ENCODE measurements at regions not wholly inside any gene's neighbourhood (a gene's known extent, or its start where the extent isn't known, plus 50 kb on each side); places are given as distances from the start of the nearest gene placed in this dataset.
"Not testable (repeated sequence)": the region's sequence is repeated elsewhere in the genome, so short reads cannot be mapped to it uniquely, and the experiment has no call there.

DNA sequence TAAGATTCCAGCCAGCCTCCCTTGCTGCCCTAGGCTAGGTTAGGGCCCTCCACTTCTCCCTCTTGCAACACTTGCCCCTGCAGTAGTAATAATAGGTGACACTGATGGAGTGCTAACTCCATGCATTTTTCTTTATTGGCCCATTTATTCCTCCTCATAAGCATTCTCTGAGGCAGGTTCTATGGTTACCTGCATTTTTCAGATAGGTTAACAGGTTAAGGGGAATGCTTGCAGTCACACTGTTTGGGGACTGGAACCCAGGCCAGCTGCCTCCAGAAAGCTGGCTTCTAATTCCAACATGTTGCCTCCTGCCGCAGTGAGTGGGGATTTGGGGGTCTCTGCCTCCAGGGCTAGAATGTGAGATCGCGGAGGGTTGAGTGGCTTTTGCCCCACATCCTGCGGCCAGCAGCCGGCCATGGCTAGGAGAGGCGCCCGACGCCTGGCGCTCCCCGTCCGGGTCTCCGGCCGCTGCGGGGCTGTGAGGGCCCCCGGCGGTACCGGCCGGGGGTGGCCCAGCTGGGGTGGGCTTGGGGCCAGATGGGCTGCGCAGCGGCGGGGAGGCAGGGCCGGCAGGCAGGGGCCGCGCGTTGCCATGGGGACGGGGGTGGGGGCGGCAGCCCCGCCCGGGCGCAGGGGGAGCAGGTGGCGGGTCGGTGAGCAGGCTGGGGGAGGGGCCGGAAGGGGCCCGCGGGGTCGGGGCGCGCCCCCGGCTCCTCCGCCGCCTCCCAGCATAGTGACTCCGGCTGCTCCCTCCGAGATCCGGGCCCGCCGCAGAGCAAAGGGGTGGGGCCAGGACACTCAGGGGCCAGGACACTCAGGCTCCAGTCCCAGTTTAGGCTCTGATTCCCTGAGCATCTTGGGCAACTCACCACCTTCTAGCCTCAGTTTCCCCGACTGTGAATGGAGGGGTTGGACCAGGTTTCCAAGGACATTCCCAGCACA is 68.4 kb upstream of the SSBP3 start:
- no peak for DNase-seq (ENCODE audit: low read depth)

DNA sequence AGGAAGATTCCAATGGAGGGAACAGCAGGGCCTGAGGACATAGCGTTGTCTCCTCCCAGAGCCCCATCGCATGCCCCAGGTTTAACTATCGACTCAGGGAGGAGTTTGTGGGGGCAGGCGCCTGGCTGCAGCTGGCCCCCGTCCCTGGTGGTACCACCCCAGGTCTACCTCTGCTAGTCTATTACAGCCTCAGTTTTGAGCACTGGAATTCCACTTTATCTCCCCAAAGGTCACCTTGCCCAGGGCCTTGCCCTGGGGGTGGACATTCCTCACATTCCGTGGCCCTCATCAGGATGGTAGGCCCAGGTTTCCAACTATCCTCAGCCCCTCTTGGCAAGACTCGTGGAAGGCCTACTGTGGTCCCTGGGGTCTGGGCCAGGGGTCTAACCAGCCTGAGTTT is 65.4 kb upstream of the SSBP3 start:
- no peak for DNase-seq (ENCODE audit: low read depth)

DNA sequence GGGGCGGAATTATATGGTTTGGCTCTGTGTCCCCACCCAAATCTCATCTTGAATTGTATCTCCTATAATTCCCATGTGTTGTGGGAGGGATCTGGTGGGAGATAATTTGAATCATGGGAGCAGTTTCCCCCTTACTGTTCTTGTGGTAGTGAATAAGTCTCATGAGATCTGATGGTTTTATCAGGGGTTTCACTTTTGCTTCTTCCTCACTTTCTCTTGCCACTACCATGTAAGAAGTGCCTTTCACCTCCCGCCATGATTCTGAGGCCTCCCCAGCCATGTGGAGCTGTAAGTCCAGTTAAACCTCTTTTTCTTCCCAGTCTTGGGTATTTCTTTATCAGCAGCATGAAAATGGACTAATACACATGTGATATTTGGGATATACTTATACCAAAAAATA is 63.2 kb upstream of the SSBP3 start:
- DNase-seq (ENCODE audit: low read depth): not testable (repeated sequence)

DNA sequence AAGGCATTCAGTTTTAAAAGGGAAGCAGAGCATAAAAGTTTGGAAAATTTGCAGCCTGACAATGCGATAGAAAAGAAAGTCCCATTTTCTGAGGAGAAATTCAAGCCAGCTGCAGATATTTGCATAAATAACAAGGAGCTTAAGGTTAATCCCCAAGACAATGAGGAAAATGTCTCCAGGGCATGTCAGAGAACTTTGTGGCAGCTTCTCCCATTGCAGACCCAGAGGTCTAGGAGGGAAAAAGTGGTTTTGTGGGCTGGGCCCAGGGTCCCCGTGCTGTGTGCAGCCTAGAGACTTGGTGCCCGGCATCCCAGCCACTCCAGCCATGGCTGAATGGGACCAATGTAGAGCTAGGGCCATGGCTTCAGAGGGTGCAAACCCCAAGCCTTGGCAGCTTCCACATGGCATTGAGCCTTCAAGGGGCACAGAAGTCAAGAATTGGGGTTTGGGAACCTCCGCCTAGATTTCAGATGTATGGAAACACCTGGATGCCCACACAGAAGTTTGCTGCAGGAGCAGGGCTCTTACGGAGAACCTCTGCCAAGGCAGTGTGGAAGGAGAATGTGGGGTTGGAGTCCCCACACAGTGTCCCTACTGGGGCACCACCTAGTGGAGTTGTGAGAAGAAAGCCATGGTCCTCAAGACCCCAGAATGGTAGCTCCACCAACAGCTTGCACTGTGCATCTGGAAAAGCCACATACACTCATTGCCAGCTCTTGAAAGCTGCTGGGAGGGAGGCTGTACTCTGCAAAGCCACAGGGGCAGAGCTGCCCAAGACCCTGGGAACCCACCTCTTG is 62.3 kb upstream of the SSBP3 start:
- not testable (repeated sequence) for DNase-seq (ENCODE audit: low read depth)

DNA sequence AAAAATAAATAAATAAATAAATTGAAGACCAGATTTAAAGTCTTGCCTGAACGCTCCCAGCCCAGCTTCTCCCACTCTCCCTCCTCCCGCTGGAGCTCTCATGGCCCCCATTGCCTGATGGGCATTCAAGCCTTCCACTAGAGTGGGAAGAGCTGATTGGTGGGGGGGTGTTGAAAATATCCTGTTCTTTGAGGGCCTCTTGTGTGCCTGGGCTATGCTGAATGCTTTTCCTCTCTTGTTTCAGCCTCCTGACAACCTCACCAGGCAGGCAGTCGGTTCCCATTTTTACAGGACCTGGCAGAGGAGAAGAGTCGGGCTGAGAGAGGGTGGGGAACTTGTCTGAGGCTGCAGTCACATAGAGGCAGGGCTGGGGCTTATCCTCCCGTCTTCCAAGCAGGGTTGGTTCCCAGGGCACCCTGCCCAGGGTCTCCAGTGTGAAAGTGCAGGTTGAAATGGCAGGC is 59.2 kb upstream of the SSBP3 start:
- no peak for DNase-seq (ENCODE audit: low read depth)

DNA sequence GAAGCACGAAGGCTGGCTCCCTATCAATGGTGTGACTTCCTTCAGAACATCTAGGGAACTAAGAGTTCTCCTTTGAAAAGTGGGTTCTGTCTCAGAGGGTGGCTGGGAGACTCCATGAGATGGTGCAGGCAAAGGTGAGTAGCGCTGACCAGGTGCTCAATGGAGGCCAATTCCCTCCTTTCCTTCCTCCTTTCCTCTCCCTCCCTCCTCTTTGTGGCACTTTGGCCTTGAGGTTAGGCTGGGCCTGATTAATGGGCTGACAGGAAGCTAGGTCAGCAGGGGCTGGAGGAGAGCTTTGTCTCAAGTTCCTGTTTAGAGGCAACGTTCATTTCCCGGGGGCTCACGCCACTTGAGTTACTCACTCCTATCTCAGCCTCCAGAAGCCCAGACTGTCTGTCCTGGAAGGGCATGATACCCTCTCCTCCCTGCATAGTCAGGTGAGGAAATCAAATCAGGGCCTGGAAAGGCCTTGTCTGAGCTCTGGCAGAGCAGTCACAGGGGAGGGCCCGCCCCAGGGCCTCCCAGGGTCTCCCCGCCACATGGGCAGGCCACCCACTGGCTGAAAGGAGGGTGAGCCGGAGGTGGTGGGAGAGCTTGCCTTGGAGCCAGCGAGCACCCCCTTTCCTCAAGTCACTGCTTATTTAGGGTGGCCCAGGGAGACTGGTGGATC is 58.4 kb upstream of the SSBP3 start:
- DNase-seq (ENCODE audit: low read depth): no peak

DNA sequence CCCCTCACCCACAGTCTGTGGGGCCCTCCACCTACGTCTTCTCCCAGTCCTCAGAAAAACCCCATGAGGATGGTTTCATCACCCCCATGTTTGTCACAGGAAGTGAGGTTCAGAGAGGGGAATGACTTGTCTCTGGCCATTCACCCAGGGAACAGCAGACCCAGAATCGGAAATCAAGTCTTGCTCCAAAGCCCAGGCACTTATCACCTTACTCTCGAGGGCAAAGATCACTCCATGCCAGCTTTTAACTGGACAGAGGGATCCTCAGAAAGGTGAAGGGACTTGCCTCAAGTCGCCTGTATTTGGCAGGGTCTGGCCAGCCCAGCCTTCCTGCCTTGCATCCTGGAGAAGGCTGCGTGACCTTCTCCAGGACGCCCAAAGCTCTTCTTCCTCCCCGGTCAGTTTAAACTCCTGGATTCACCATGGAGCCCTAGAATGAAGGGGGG is 57.9 kb upstream of the SSBP3 start:
- no peak for DNase-seq (ENCODE audit: low read depth)

DNA sequence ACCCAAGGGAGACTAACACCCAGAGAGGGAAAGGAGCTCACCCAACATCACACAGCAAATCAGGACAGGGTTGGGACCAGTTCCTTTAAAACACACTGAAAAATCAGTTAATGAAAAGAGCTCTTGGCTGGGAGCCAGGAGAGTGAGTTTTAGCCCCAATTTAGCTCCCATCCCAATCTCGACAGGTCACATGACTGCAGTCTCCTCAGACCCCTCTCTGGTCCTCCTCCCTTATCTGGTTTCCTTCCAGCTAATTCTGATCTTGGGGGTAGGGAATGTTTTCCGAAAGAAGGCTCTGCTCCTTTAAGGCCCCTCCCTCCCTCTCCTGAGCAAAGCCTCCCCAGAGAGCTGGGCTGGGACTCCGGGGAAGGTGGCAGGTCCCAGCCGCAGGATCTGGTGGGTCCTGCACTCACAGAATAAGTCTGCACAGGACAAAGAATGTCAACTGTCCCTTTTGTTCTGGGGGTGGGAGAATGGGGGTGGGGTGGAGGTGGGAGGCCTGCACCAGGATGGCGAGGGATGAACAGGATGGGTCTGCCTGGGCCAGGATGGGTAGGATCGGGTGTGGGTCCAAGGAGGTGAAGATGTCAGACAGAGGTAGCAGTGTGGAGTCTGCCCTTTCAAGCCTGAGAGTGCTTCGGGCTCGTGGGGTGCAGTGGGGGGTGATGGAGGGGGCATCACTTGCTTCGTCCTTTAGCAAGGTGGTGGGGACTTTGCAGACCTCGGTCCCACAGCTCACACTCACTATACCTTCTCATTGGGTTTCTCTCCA is 57.3 kb upstream of the SSBP3 start:
- DNase-seq (ENCODE audit: low read depth): no peak

DNA sequence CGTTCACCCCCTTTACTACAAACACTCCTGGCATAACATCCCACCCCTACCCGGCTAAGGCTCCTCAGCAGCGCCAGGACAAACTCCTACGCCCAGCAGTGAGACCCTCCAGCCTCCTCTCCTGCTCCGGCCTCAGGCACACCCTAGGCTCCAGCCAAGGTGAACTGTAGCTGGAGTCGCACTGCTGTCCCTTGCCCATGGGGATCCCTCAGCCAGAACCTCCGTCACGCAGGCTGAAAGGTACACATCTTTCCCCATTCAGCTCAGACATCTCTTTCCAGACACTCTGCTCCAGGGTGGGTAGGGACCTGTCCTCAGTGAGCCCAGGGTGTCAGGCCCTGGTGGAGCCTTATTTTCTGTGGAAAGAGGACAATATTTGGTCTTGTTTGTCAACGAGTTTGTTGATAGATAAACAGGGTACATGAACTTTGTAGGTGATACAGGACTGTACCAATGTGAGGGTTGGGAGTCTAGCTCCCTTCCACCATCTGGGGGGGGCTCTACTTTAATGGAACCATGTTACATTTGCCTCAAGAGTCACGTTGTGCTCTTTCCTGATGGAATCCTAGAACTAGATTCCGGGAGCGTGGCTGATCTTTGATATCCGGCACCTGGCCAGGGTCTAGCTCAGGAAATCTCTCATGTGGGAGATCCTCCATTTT is 56.5 kb upstream of the SSBP3 start:
- DNase-seq (ENCODE audit: low read depth): no peak

DNA sequence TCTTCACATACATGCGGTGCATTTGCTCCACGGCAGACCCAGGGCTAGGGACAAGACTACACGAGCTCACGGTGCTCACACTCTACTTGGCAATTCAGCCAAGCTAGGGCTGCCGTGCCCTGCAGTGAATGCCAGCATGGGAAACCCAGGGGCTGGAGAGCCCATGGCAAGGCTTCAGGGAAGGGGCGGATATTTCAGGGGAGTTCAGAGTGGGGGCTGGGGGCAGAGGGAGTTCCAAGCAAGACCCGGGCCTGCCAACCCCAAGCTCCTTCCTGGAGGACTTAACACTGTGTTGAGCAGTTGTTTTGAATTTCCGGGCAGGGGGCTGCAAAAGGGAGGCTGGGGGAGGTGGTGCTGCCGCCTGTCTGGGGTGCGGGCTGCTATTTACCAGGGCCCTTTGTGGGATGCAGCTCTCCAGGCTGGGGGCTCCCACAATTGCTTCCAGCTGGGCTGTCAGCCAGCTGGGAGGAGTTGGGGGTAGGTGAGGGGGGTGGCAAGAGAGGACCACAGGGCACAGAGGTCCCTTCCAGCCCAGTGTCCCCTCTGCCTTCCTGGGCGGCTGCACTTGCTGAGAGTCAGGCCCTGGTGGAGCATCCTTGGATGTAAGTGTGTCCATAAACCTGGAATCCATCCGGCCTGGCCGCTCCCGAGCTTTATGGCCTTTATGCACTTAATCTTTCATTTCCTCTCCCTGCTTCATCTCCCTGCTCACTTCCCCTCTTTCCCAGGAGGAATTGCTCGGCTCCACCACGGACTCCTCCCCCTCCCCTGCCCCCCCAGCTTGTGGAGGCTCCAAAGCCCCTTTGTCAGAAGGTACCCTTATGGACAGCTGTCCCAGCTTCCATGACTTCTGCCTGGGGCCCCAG is 55.8 kb upstream of the SSBP3 start:
- no peak for DNase-seq (ENCODE audit: low read depth)

DNA sequence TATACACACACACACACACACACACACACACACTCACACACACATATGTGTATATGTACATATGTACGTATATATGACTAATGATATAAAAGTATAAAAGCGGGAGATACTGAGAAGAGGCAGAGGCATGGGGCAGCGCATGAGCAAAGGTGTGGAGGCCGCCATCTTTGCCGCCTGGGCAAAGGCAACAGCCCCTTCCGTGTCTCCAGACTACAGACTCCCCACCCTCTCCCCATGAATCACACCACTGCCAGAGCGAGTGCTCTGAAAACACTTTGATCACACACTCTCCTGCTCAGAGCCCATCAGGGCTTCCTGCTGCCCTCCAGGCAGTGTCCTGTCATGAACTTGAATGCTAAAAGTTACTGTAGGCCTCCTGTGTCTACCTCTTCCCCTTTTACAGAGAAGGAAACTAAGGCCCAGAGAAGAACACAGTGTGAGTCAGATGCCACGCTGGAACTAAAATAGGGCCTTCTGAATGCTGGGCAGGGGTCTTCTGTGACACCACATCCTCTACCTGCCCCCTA is 54.7 kb upstream of the SSBP3 start:
- no peak for DNase-seq (ENCODE audit: low read depth)

DNA sequence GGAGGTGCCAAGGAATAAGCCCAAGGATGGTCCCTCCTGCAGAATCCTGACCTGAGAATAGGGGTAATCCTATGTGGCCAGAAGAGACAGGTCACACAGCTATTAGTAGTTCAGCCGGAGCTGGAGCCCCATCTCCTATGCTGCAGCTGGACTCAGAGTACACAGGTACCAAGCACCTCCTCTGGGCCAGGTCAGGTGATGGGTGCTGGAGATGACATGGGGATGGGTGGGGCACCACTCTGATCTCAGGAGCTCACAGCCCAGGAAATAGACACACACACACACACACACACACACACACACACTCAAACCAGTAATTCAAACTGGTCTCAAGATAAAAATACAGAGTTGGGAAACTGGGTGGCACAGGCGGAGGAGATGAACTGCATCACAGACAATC is 54.2 kb upstream of the SSBP3 start:
- no peak for DNase-seq (ENCODE audit: low read depth)

DNA sequence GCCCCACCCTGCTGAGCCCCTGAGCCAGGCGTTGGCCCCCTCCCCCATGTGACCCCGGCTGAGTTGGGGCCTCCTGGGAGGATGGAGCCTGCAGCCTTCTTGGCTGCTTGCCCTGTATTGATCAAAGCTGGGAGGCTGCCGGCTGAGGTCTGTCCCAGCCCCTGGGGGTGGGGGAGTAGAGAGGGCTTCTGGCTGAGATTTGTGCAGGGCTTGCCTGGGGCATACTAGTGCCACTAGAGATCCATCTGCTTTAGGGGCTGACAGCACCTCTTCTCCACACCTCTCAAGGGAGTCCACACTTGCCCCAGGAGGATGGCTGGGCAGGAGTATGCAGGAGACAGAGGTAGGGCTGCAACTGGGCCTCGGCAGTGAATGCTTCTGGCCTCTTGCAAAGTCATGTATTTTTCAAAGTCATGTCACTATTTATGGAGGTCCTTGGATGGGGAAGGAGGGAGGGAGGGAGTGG is 53.6 kb upstream of the SSBP3 start:
- no peak for DNase-seq (ENCODE audit: low read depth)

DNA sequence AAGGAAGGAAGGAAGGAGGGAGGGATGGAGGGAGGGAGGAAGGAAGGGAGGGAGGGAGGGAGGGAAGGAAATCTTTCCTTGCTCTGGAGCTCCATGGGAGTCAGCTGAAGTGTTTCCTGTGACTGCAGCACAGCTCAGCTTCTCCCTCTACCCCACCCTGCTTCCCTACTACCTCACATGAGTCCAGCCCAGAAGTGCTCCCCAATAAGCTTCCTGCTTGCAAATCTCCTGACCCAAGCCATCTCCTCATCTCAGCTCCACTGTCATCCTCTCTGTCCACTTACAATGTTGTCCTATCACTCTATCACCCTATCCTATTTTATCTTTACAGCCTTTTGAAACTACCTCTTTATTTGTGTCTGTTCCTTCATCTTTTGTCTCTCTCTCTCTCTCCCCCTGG is 52.9 kb upstream of the SSBP3 start:
- DNase-seq (ENCODE audit: low read depth): no peak

DNA sequence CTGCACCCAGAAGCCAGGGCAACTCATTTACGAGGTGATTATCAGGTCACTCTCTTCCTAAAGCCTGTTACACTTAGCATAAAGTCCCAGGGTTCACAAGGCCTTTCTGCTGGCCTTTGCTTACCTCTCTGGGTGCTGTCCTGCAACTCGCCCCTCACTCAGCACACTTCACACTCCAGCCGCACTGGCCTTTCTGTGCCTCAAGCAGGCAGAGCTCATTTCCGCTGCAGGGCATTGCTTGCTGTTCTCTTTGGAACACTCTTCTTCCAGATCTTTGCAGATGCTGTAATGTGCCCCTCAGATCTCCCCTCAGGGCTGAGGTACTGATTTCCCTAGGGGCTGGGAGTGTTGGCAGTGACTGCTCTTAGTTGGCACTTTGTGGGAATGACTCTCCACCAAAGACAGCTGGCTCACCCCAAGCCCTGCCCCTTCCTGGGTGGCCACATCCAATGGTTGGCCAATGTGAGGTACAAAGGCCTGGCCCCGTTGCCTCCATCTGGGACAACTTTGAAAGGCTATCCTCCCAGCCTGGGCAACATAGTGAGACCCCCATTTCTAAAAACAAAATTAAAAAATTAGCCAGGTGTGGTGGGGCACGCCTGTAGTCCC is 50.8 kb upstream of the SSBP3 start:
- no peak for DNase-seq (ENCODE audit: low read depth)

DNA sequence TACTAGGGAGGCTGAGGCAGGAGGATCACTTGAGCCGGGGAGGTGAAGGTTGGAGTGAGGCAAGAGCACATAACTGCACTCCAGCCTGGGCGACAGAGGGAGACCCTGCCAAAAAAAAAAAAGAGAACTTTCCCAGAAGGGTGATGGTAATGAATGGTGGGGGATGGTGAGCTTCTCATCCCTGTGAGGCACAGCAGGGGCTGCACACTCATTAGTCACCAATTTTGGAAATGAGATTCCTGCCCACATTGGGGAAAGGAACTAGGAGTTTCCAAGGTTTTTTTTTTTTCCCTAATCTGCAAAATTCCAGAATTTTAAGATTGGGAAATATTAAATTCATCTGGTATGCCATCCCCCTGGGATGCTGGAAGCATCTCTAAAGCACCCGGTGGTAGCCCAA is 50.2 kb upstream of the SSBP3 start:
- no peak for DNase-seq (ENCODE audit: low read depth)

All from stimulated activated CD8-positive, alpha-beta memory T cell treated with anti-CD3 and anti-CD28 coated beads, Interleukin-15, amount 100 ng/mL, for 24 hours (primary cell).